HG02938 (cell line): ENCODE measurements at regions not wholly inside any gene's neighbourhood (a gene's known extent, or its start where the extent isn't known, plus 50 kb on each side); places are given as distances from the start of the nearest gene placed in this dataset.

Experiments
- ATAC-seq: cut with Tn5 transposase; IDR thresholded peaks from one replicate; pipeline ENCODE4 v1.9.1; 2021; ENCODE audit warnings: mild to moderate bottlenecking, moderate library complexity; ENCODE audit not compliant: unreplicated experiment

DNA sequence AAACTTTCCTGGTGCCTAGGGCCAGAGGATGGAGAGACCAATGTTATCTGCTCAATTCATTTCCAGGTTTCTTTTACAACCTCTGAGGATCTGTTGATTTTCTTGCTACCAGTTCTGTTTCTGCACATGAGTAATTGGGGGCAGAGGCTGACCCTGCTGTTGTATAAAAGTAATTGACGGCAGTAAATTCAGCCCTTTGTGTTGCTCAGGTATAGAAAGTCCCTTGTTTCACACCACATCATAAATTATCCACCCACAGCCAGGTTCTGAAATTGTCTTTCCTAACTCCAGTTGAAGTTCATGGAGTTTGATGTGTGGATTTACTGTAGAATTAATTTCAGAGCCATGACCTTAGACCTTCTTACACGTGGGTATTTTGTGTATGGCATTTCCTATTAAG is 107.4 kb upstream of the GRIK2 start:
- ATAC-seq, result no peak

DNA sequence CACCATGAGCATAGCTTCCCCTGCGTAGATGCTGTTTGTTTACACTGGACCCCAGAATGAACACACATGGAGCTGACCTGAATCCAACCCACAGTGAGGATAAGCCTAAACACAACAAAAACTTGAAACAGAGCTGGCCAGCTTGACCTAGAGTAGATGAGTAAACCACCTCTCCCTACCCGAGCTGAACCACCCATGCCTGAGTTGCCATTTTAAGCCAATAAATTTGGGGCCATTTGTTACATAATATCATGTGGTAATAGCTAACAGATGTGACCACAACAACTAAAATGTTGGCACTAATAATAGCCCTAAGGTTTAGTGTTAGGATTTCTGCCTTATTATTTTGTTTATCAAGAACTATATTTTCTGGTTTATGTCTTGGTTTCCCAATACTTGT is 103.2 kb upstream of the GRIK2 start:
- no peak for ATAC-seq

DNA sequence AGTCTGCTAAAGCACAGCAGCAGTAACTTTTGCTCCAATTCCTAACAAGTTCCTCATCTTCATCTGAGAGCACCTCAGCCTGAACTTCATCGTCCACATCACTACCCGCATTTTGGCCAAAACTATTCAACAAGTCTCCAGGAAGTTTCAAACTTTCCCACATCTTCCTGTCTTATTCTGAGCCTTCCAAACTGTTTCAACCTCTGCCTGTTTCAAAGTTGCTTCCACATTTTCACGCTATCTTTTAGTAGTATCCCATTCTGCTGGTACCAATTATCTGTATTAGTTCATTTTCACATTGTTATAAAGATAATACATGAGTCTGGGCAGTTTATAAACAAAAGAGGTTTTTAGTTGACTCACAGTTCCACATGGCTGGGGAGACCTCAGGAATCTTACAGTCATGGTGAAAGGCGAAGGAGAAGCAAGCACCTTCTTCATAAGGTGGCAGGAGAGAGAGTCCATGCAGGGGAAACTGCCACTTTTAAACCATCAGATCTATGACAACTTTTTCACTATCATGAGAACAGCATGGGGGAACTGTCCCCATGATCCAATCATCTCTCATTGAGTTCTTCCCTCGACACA is 99.4 kb upstream of the GRIK2 start:
- no peak for ATAC-seq

DNA sequence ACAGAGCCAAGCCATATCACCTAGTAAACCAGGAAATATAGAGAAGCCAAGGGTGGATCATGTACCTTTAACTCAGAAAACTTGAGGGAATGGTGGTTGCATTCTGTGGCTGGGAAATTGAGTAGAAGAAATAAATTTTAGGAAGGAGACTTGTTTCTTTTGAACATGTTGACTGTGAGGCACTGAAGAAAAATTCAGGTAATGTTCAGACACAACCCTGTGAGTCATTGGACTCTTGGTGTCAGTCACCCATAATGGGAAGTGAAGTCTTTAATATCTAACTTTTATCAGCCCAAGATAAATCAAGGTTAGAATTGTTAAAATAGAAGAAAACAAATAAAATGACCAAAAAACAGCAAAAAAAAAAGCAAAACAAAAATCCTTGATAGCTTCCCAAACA is 98.8 kb upstream of the GRIK2 start:
- ATAC-seq, result no peak

DNA sequence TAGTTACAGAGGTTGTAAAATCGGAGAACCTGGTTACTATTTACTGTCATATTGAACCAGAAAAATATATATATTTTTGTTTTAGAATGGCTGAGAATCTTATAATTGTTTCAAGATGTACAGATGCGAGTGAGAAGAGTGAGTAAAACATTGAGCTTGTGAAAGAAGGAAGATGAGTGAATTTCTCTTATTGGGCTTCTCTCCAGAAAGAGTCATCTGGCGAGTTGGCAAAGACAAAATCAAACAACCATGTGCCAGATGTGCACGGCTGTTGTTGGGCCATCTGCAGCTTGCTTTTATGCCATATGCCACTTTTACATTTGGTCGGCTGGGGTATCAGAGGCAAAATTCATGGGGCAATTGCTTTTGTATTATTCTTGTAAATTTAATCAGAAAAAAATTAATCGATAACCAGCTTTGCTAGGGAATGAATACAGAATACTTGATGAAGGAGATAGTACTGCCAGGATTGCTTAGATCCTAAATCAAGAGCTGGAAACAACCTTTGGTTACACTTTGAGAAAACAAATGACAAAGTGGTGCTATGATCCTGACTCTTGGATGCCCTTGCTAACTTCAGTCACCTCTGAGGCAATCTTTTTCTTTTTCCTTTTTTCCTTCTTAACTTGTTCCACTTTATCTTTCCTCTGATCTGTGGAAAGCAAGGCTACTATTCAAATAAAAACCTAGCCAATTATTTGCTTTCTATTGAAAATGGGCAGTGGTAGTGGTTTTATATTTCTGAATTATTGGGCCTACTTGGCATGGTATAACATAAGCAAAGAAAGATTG is 97.1 kb upstream of the GRIK2 start:
- no peak for ATAC-seq

- ATAC-seq, result no peak
Measured at GRCh38 chr6:101302593-101302992, 90.9 kb upstream of the GRIK2 start.

DNA sequence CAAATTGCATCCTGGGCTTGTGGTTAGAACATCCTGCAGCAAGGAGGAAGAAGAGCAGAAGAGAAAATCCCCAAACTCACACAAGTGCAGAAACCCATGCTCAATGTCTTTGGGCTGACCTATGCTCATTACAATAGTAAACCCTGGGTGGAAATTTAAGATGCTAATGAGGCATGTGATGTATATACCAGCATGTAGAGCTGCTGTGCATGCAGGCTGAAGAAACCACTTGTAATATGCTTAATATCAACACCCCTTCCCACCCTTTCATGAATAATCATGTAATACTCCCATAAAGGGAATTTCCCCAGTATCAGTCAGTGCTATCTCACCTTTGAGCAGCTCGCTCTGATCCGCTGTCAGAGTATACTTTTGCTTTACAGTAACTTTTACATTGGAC is 90.0 kb upstream of the GRIK2 start:
- ATAC-seq, result no peak

GRCh38 chr6:101312652-101313051 is 80.9 kb upstream of the GRIK2 start:
- no peak for ATAC-seq

- ATAC-seq, result no peak
Measured at GRCh38 chr6:101322921-101323320, 70.6 kb upstream of the GRIK2 start.

DNA sequence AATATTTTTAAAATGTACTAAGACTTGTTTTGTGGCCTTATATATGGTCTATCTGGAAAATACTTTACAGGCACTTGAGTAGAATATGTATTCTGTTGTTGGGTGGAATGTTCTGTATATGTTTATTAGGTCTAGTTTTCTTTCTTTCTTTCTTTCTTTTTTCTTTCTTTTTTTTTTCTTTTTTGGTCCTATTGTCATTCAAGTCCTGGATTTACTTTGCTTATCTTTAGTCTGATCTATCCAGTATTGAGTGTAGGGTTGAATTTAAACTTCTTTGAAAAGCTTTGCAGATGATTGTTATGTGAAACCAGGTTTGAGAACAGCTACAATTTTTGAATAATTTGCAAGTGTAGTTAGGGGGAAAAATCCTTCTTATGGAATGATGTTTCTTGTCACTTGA is 67.1 kb upstream of the GRIK2 start:
- ATAC-seq, result no peak

GRCh38 chr6:101341926-101342325 is 51.6 kb upstream of the GRIK2 start:
- ATAC-seq, result no peak
